Large intestine (tissue), 3 donors: ENCODE measurements at regions not wholly inside any gene's neighbourhood (a gene's known extent, or its start where the extent isn't known, plus 50 kb on each side); places are given as distances from the start of the nearest gene placed in this dataset.
A peak's percentile ranks its signal among the peaks of the same experiment; 100 is the strongest.
"Not testable (repeated sequence)": the region's sequence is repeated elsewhere in the genome, so short reads cannot be mapped to it uniquely, and the experiment has no call there.

ENCODE experiments used
- DNase-seq, 2 donors: peaks; one replicate each; pipeline versions ENCODE4 v3.0.0 to v3.0.0-alpha.2; 2013
- H3K27ac ChIP-seq: one replicate; pipeline ENCODE4 v1.5.1; 2013; ENCODE audit warnings: low read length
- H3K27me3 ChIP-seq: 2 replicates; pipeline ENCODE4 v1.6.1; 2013; ENCODE audit warnings: low read length; ENCODE audit not compliant: control insufficient read depth, insufficient read depth
- H3K36me3 ChIP-seq: 2 replicates; pipeline ENCODE4 v1.6.1; 2013; ENCODE audit warnings: low read length; ENCODE audit not compliant: control insufficient read depth, insufficient read depth
- H3K4me1 ChIP-seq: one replicate; pipeline ENCODE4 v1.6.1; 2013; ENCODE audit warnings: low read length; ENCODE audit not compliant: control insufficient read depth, insufficient read depth
- H3K4me3 ChIP-seq: one replicate; pipeline ENCODE4 v1.5.1; 2013; ENCODE audit warnings: low read length
- H3K9me3 ChIP-seq: one replicate; pipeline ENCODE4 v1.6.1; 2013; ENCODE audit warnings: mild to moderate bottlenecking, low read depth, low read length, moderate library complexity; ENCODE audit not compliant: control insufficient read depth
- WGBS: methylation state at CpG from one replicate; pipeline ENCODE4 v1.1.5; 2013; ENCODE audit warnings: low lambda C conversion rate; ENCODE audit not compliant: insufficient coverage; 5-methylcytosine and 5-hydroxymethylcytosine counted together

GRCh38 chr3:137896842-137897241 lies 113.1 kb upstream of the CLDN18 start:
- H3K9me3 ChIP-seq, DNase-seq, H3K4me1 ChIP-seq, H3K27ac ChIP-seq, H3K27me3 ChIP-seq, H3K4me3 ChIP-seq, H3K36me3 ChIP-seq: not testable (repeated sequence)
- no CpG with 5 or more reads among the region's 6 CpGs for WGBS

- Histone ChIP-seq H3K4me3 (no peak overlapping the region), H3K9me3 (no peaks in the 10 kb centered on the region), H3K4me1 (no peaks in the 10 kb centered on the region), H3K36me3 (no peaks in the 10 kb centered on the region), H3K27me3 (no peaks in the 10 kb centered on the region), H3K27ac (no peak overlapping the region)
- no peak for DNase-seq
- WGBS = 100% methylated on average over 1 of the region's 10 CpGs
Measured at GRCh38 chr3:137906985-137907649, 102.8 kb upstream of the CLDN18 start.

GRCh38 chr3:137924628-137925027 lies 85.3 kb upstream of the CLDN18 start:
- no peaks in the 10 kb centered on the region for H3K27me3 ChIP-seq
- WGBS = 92% methylated on average over 2 of the region's 4 CpGs
- H3K4me3 ChIP-seq = no peak overlapping the region
- no peaks in the 10 kb centered on the region for H3K4me1 ChIP-seq
- no peak overlapping the region for H3K27ac ChIP-seq
- no peaks in the 10 kb centered on the region for H3K9me3 ChIP-seq
- DNase-seq = no peak
- H3K36me3 ChIP-seq = no peaks in the 10 kb centered on the region

GRCh38 chr3:137925080-137925479 lies 84.9 kb upstream of the CLDN18 start:
- H3K36me3 ChIP-seq = no peaks in the 10 kb centered on the region
- H3K27me3 ChIP-seq = no peaks in the 10 kb centered on the region
- H3K4me3 ChIP-seq = no peak overlapping the region
- H3K27ac ChIP-seq = no peak overlapping the region
- no CpG with 5 or more reads among the region's 5 CpGs for WGBS
- no peak for DNase-seq
- no peaks in the 10 kb centered on the region for H3K4me1 ChIP-seq
- H3K9me3 ChIP-seq = no peaks in the 10 kb centered on the region

GRCh38 chr3:137926991-137927390 lies 83.0 kb upstream of the CLDN18 start:
- Histone ChIP-seq H3K4me3 (no peak overlapping the region), H3K36me3 (no peaks in the 10 kb centered on the region), H3K4me1 (no peaks in the 10 kb centered on the region), H3K27ac (no peak overlapping the region), H3K27me3 (no peaks in the 10 kb centered on the region), H3K9me3 (no peaks in the 10 kb centered on the region)
- no peak for DNase-seq
- WGBS = no CpG with 5 or more reads among the region's 2 CpGs

- no peaks in the 10 kb centered on the region for H3K27me3 ChIP-seq
- no peak for DNase-seq
- 40% methylated on average over 1 of the region's 3 CpGs for WGBS
- H3K4me3 ChIP-seq = no peak overlapping the region
- no peaks in the 10 kb centered on the region for H3K36me3 ChIP-seq
- H3K27ac ChIP-seq = no peak overlapping the region
- no peaks in the 10 kb centered on the region for H3K4me1 ChIP-seq
- no peaks in the 10 kb centered on the region for H3K9me3 ChIP-seq
Measured at GRCh38 chr3:137930976-137931375, 79.0 kb upstream of the CLDN18 start.

- no peaks in the 10 kb centered on the region for H3K36me3 ChIP-seq
- WGBS = no CpG with 5 or more reads among the region's 2 CpGs
- H3K4me3 ChIP-seq = no peak overlapping the region
- no peaks in the 10 kb centered on the region for H3K9me3 ChIP-seq
- no peaks in the 10 kb centered on the region for H3K4me1 ChIP-seq
- no peaks in the 10 kb centered on the region for H3K27me3 ChIP-seq
- H3K27ac ChIP-seq = no peak overlapping the region
- no peak for DNase-seq
Measured at GRCh38 chr3:137938876-137939275, 71.1 kb upstream of the CLDN18 start.

GRCh38 chr3:137944593-137944992 lies 65.4 kb upstream of the CLDN18 start:
- no peak overlapping the region for H3K4me3 ChIP-seq
- 100% methylated on average over 1 of the region's 2 CpGs for WGBS
- no peaks in the 10 kb centered on the region for H3K4me1 ChIP-seq
- no peaks in the 10 kb centered on the region for H3K27me3 ChIP-seq
- no peaks in the 10 kb centered on the region for H3K9me3 ChIP-seq
- no peaks in the 10 kb centered on the region for H3K36me3 ChIP-seq
- H3K27ac ChIP-seq = no peak overlapping the region
- DNase-seq = no peak

- no peak overlapping the region for H3K27ac ChIP-seq
- peak; percentile 30 to 40 for DNase-seq
- no peaks in the 10 kb centered on the region for H3K4me1 ChIP-seq
- no peaks in the 10 kb centered on the region for H3K9me3 ChIP-seq
- no peaks in the 10 kb centered on the region for H3K27me3 ChIP-seq
- WGBS = no CpG with 5 or more reads among the region's 7 CpGs
- H3K36me3 ChIP-seq = no peaks in the 10 kb centered on the region
- H3K4me3 ChIP-seq = no peak overlapping the region
Measured at GRCh38 chr3:137946356-137946973, 63.5 kb upstream of the CLDN18 start.

GRCh38 chr3:137947117-137947516 lies 62.8 kb upstream of the CLDN18 start:
- no peak overlapping the region for H3K27ac ChIP-seq
- no peak overlapping the region for H3K4me3 ChIP-seq
- H3K4me1 ChIP-seq = no peaks in the 10 kb centered on the region
- no peaks in the 10 kb centered on the region for H3K36me3 ChIP-seq
- no CpG with 5 or more reads among the region's 2 CpGs for WGBS
- no peak for DNase-seq
- no peaks in the 10 kb centered on the region for H3K27me3 ChIP-seq
- no peaks in the 10 kb centered on the region for H3K9me3 ChIP-seq
